ENCODE measurements at regions not wholly inside any gene's neighbourhood (a gene's known extent, or its start where the extent isn't known, plus 50 kb on each side); places are given as distances from the start of the nearest gene placed in this dataset.

DNA sequence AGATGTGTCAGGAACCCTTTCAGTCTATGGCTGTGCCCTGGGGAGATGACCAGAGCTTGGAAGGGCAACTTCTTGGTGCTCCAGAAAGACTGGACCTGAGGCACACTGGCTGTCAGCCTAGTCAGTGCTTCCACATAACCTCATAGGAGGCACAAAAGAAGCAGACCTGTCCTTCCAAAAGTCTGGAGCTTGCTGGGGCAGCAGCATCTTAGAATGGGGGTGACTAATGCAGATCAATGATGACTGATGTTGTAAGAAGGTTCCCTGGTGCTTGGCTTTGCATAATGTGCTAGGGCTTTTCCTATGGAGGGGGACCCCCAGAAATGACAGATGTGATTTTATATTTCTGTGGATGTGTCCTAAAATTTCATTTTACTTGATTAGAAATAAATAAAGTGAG is 255.7 kb upstream of the THUMPD2 start:
- TF ChIP-seq TAF1 (IDR thresholded peaks at IDR 0.05; ENCODE audit: borderline replicate concordance, insufficient read depth, low read length) (no peak), POLR2AphosphoS5 (IDR thresholded peaks at IDR 0.05; ENCODE audit: low read depth, low read length) (no peak), SIN3A (IDR thresholded peaks at IDR 0.05; ENCODE audit: borderline replicate concordance, insufficient read depth, low read length) (no peak)
